ENCODE measurements at regions not wholly inside any gene's neighbourhood (a gene's known extent, or its start where the extent isn't known, plus 50 kb on each side); places are given as distances from the start of the nearest gene placed in this dataset.
"Not testable (repeated sequence)": the region's sequence is repeated elsewhere in the genome, so short reads cannot be mapped to it uniquely, and the experiment has no call there.

- H3K9me3 ChIP-seq (ENCODE audit: control insufficient read depth, low read length), result no peaks in the 10 kb centered on the region
- no peaks in the 10 kb centered on the region for H3K4me1 ChIP-seq (ENCODE audit: control insufficient read depth, insufficient read depth, low read length)
- H3K27me3 ChIP-seq (ENCODE audit: control insufficient read depth, insufficient read depth, low read length), result no peaks in the 10 kb centered on the region
- H3K36me3 ChIP-seq (ENCODE audit: control insufficient read depth, insufficient read depth, low read length), result no peaks in the 10 kb centered on the region
- no peak overlapping the region for H3K9ac ChIP-seq (ENCODE audit: low read length)
- H3K4me3 ChIP-seq (ENCODE audit: low read length), result no peak overlapping the region
These were observed 263.4 kb downstream of the SEC61B start for GRCh38 chr9:99485459-99485858.

- H3K4me3 ChIP-seq (ENCODE audit: low read length), result no peak overlapping the region
- no peaks in the 10 kb centered on the region for H3K36me3 ChIP-seq (ENCODE audit: control insufficient read depth, insufficient read depth, low read length)
- H3K4me1 ChIP-seq (ENCODE audit: control insufficient read depth, insufficient read depth, low read length), result no peaks in the 10 kb centered on the region
- H3K9ac ChIP-seq (ENCODE audit: low read length), result no peak overlapping the region
- H3K27me3 ChIP-seq (ENCODE audit: control insufficient read depth, insufficient read depth, low read length), result no peaks in the 10 kb centered on the region
- H3K9me3 ChIP-seq (ENCODE audit: control insufficient read depth, low read length), result no peaks in the 10 kb centered on the region
These were observed 264.6 kb downstream of the SEC61B start for GRCh38 chr9:99486684-99487083.

DNA sequence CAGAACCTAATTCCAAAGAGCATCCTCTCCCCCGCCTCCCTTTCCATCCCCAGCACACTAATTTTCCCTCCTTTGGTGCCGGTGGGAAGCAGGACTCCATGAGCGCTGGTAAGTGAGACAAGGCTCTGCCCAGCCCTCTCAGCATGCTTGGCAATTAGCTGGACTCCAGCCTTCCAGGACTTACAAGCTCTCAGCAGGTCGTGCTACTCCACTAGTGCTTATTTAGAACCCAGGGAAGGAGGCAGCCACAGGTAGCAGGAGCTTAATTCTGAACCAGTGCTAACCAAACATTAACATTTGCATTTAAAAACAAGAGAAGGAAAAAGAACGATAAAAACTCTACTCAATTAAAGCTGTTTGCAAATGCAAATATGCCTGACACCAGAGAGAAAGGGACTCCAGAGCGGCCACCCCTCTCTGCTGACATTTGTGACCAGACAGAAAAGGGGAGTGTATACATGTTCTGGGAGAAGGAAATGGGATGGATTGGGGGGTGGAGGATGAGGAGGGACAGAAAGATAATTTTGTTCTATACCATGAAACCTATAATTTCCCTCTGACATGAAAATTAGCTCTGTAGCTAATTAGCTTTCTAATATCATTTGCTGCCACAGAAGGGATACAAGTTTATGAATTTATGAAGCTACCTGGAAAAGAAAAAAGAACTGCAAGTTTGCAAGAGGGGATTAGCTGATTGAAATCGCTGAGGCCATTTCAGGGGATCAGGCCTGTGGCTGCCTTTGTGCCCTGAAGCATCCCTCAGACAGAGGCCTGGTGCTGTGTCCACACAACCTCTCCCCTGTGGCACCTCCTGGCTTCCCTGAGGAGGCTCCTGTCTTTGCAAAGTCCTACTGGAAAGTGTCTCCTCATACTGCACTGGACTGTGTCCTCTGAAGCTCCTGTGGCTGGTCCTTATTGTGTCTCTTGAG is 266.3 kb downstream of the SEC61B start:
- H3K27me3 ChIP-seq (ENCODE audit: control insufficient read depth, insufficient read depth, low read length), result no peaks in the 10 kb centered on the region
- H3K4me3 ChIP-seq (ENCODE audit: low read length), result no peak overlapping the region
- H3K4me1 ChIP-seq (ENCODE audit: control insufficient read depth, insufficient read depth, low read length), result no peaks in the 10 kb centered on the region
- no peaks in the 10 kb centered on the region for H3K9me3 ChIP-seq (ENCODE audit: control insufficient read depth, low read length)
- no peak overlapping the region for H3K9ac ChIP-seq (ENCODE audit: low read length)
- H3K36me3 ChIP-seq (ENCODE audit: control insufficient read depth, insufficient read depth, low read length), result no peaks in the 10 kb centered on the region

- H3K4me3 ChIP-seq (ENCODE audit: low read length), result no peak overlapping the region
- no peaks in the 10 kb centered on the region for H3K4me1 ChIP-seq (ENCODE audit: control insufficient read depth, insufficient read depth, low read length)
- no peak overlapping the region for H3K9ac ChIP-seq (ENCODE audit: low read length)
- no peaks in the 10 kb centered on the region for H3K9me3 ChIP-seq (ENCODE audit: control insufficient read depth, low read length)
- no peaks in the 10 kb centered on the region for H3K27me3 ChIP-seq (ENCODE audit: control insufficient read depth, insufficient read depth, low read length)
- H3K36me3 ChIP-seq (ENCODE audit: control insufficient read depth, insufficient read depth, low read length), result no peaks in the 10 kb centered on the region
These were observed 267.0 kb downstream of the SEC61B start for GRCh38 chr9:99489060-99489413.

DNA sequence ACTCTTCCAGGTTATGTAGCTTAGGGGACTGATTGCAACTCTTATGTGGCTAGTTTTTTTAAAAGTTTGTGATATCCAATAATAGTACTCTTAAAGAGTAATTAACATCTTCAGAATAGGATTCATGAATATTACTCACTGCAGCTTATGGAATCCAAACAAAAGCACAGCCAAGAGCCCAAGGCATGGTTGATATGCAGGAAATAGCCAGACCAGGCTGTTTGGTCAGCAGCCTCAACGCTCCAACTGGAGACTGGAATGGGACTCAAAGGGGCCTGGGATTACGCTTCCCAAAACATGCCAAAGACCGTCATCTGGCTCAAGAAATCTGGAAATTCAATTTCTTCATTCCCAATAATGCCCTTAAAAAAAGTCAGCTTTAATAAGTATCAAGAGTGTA is 268.6 kb downstream of the SEC61B start:
- no peaks in the 10 kb centered on the region for H3K27me3 ChIP-seq (ENCODE audit: control insufficient read depth, insufficient read depth, low read length)
- no peaks in the 10 kb centered on the region for H3K9me3 ChIP-seq (ENCODE audit: control insufficient read depth, low read length)
- H3K36me3 ChIP-seq (ENCODE audit: control insufficient read depth, insufficient read depth, low read length), result no peaks in the 10 kb centered on the region

GRCh38 chr9:99491408-99492158 is 269.5 kb downstream of the SEC61B start:
- H3K27me3 ChIP-seq (ENCODE audit: control insufficient read depth, insufficient read depth, low read length), result no peaks in the 10 kb centered on the region
- no peaks in the 10 kb centered on the region for H3K9me3 ChIP-seq (ENCODE audit: control insufficient read depth, low read length)
- no peaks in the 10 kb centered on the region for H3K4me1 ChIP-seq (ENCODE audit: control insufficient read depth, insufficient read depth, low read length)
- H3K4me3 ChIP-seq (ENCODE audit: low read length), result no peak overlapping the region
- H3K36me3 ChIP-seq (ENCODE audit: control insufficient read depth, insufficient read depth, low read length), result no peaks in the 10 kb centered on the region
- H3K9ac ChIP-seq (ENCODE audit: low read length), result no peak overlapping the region

More for the DNA sequence above, 268.6 kb downstream of the SEC61B start:
- Histone ChIP-seq H3K9ac (ENCODE audit: low read length) (no peak overlapping the region), H3K4me3 (ENCODE audit: low read length) (no peak overlapping the region), H3K4me1 (ENCODE audit: control insufficient read depth, insufficient read depth, low read length) (no peaks in the 10 kb centered on the region)

DNA sequence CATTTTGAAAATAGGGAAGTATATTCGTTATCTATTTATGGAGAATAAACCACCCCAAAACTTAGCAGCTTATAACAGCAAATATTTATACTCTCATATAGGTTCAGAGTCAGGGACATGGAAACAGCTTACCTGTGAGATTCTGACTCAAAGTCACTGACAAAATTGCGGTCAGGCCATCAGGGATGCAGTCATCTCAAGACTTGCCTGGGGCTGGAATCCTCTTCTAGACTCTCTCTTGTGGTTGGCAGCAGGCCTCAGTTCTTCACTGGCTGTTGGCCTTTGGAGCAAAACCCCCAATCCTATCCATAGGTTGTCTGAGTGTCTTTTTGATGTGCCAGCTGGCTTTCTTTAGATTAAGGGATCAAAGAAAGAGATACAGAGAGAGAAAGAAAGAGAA is 275.6 kb downstream of the SEC61B start:
- Histone ChIP-seq H3K4me3 (ENCODE audit: low read length) (no peak overlapping the region), H3K9me3 (ENCODE audit: control insufficient read depth, low read length) (no peaks in the 10 kb centered on the region), H3K36me3 (ENCODE audit: control insufficient read depth, insufficient read depth, low read length) (no peaks in the 10 kb centered on the region), H3K9ac (ENCODE audit: low read length) (no peak overlapping the region), H3K4me1 (ENCODE audit: control insufficient read depth, insufficient read depth, low read length) (no peaks in the 10 kb centered on the region), H3K27me3 (ENCODE audit: control insufficient read depth, insufficient read depth, low read length) (no peaks in the 10 kb centered on the region)

DNA sequence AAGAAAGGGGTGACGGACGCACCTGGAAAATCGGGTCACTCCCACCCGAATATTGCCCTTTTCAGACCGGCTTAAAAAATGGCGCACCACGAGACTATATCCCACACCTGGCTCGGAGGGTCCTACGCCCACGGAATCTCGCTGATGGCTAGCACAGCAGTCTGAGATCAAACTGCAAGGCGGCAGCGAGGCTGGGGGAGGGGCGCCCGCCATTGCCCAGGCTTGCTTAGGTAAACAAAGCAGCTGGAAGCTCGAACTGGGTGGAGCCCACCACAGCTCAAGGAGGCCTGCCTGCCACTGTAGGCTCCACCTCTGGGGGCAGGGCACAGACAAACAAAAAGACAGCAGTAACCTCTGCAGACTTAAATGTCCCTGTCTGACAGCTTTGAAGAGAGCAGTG is 276.9 kb downstream of the SEC61B start:
- H3K4me3 ChIP-seq (ENCODE audit: low read length); H3K4me1 ChIP-seq (ENCODE audit: control insufficient read depth, insufficient read depth, low read length); H3K9me3 ChIP-seq (ENCODE audit: control insufficient read depth, low read length); H3K36me3 ChIP-seq (ENCODE audit: control insufficient read depth, insufficient read depth, low read length); H3K27me3 ChIP-seq (ENCODE audit: control insufficient read depth, insufficient read depth, low read length); H3K9ac ChIP-seq (ENCODE audit: low read length): not testable (repeated sequence)

DNA sequence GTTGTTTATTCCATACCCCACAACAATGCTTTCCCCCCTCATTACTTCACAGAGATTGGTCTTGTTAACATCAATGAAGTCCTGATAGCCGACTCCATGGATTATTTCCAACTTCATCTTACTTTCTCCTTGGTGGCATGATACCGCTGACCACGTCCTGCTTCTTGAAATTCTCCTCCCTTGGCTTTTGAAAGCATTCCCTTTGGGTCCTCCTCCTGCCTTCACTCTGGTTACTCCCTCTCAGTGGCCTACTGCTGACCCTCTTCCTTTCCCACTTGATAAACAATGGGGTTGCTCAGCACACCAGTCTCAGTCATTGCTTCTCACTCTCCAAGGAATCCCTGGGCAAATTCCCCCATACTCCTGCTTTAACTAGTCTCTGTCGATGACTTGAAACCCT is 283.9 kb downstream of the SEC61B start:
- no peak overlapping the region for H3K4me3 ChIP-seq (ENCODE audit: low read length)
- H3K36me3 ChIP-seq (ENCODE audit: control insufficient read depth, insufficient read depth, low read length), result no peaks in the 10 kb centered on the region
- H3K27me3 ChIP-seq (ENCODE audit: control insufficient read depth, insufficient read depth, low read length), result no peaks in the 10 kb centered on the region
- H3K4me1 ChIP-seq (ENCODE audit: control insufficient read depth, insufficient read depth, low read length), result no peaks in the 10 kb centered on the region
- H3K9me3 ChIP-seq (ENCODE audit: control insufficient read depth, low read length), result no peaks in the 10 kb centered on the region
- no peak overlapping the region for H3K9ac ChIP-seq (ENCODE audit: low read length)

DNA sequence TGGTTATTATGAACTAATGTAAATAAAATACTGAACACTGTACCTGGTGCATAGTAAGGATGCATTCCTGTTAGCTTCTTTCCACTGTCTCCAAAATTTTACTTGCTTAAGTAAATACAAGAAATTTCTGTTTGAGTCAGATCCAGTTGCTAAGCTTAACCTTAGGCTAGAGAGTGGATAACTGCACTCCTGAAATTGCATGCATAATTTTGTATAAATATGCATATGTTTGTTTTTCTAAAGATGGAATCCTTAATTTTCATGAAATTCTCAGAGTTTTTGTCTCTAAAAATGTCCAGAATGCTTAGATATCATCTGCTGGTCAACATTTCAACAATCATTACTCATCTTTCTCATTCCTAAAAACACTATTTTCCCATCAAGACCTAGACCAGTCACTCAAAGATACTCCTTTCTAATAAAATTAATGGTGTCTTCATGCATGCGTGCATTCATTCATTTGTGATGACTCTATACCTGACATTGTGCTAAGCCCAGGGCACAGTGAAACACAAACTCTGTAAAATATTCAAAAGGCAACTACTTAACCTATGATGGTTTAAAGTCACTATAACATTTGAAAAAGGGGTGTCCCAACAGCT is 284.8 kb downstream of the SEC61B start:
- no peaks in the 10 kb centered on the region for H3K9me3 ChIP-seq (ENCODE audit: control insufficient read depth, low read length)
- H3K4me1 ChIP-seq (ENCODE audit: control insufficient read depth, insufficient read depth, low read length), result no peaks in the 10 kb centered on the region
- no peak overlapping the region for H3K4me3 ChIP-seq (ENCODE audit: low read length)
- no peaks in the 10 kb centered on the region for H3K27me3 ChIP-seq (ENCODE audit: control insufficient read depth, insufficient read depth, low read length)
- H3K9ac ChIP-seq (ENCODE audit: low read length), result no peak overlapping the region
- H3K36me3 ChIP-seq (ENCODE audit: control insufficient read depth, insufficient read depth, low read length), result no peaks in the 10 kb centered on the region

- Histone ChIP-seq H3K9ac (ENCODE audit: low read length) (no peak overlapping the region), H3K9me3 (ENCODE audit: control insufficient read depth, low read length) (no peaks in the 10 kb centered on the region), H3K4me3 (ENCODE audit: low read length) (no peak overlapping the region), H3K36me3 (ENCODE audit: control insufficient read depth, insufficient read depth, low read length) (no peaks in the 10 kb centered on the region), H3K4me1 (ENCODE audit: control insufficient read depth, insufficient read depth, low read length) (no peaks in the 10 kb centered on the region), H3K27me3 (ENCODE audit: control insufficient read depth, insufficient read depth, low read length) (no peaks in the 10 kb centered on the region)
These were observed 287.1 kb downstream of the SEC61B start for GRCh38 chr9:99509065-99509745.

All from mucosa of stomach (tissue), 1 donor.